PFSK-1 (cell line): ENCODE measurements at regions not wholly inside any gene's neighbourhood (a gene's known extent, or its start where the extent isn't known, plus 50 kb on each side); places are given as distances from the start of the nearest gene placed in this dataset.

Experiments
- POLR2AphosphoS5 ChIP-seq: IDR thresholded peaks from 2 replicates; pipeline ENCODE4 v1.6.1; 2012; ENCODE audit warnings: low read depth, mild to moderate bottlenecking, control low read depth, low read length, moderate library complexity
- SIN3A ChIP-seq: IDR thresholded peaks from 2 replicates; pipeline ENCODE4 v1.6.1; 2012; ENCODE audit warnings: mild to moderate bottlenecking, low read length, moderate library complexity, borderline replicate concordance; ENCODE audit not compliant: insufficient read depth
- TAF1 ChIP-seq: IDR thresholded peaks from 2 replicates; pipeline ENCODE4 v1.6.1; 2012; ENCODE audit warnings: low read length, control low read depth, borderline replicate concordance; ENCODE audit not compliant: insufficient read depth
- TF ChIP-seq, protein P1 (sequence below), 2 experiments: IDR thresholded peaks; 2 replicates each; pipeline versions ENCODE4 v1.6.1 to v1.8.0; 2011 to 2012; ENCODE audit warnings: low read depth in 2 of 2, low read length in 2 of 2, control low read depth in 1 of 2, inconsistent platforms in 1 of 2, mild to moderate bottlenecking in 1 of 2, moderate library complexity in 1 of 2; ENCODE audit not compliant: insufficient read depth in 1 of 2

DNA sequence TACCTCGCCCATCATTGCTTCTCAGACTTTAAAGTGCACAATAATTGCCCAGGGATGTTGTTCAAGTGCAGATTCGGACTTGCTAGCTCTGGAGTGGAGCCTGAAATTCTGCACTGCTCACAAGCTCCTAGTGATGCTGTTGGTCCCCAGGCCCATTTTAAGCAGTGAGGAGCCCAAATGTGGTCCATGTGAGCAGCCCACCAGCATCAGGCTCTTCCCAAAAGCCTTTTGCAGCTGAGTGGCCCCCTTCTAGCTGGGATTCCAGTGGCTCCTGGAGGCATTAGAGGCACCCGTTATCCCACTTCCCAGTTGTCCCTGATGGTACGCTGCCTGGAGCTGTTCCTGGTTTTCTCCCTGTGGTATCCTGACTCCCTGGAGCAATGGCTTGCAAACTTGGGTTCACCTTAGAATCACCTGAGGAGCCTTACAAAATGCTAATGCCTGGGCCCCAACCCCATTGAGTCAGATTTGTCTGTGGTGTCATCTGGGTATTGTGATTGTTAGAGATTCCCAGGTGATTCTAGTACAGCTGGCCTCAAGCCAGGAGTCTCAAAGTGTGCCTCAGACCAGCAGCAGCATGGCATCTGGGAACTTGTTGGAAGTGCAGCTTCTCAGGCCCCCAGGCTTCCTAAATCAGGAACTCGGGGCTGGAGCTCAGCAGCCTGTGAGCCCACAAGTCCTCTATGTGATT, 186.9 kb upstream of the SLC24A3 start:
- TF ChIP-seq POLR2AphosphoS5 (no peak), TAF1 (no peak), SIN3A (no peak)
- TF ChIP-seq, protein P1, sequence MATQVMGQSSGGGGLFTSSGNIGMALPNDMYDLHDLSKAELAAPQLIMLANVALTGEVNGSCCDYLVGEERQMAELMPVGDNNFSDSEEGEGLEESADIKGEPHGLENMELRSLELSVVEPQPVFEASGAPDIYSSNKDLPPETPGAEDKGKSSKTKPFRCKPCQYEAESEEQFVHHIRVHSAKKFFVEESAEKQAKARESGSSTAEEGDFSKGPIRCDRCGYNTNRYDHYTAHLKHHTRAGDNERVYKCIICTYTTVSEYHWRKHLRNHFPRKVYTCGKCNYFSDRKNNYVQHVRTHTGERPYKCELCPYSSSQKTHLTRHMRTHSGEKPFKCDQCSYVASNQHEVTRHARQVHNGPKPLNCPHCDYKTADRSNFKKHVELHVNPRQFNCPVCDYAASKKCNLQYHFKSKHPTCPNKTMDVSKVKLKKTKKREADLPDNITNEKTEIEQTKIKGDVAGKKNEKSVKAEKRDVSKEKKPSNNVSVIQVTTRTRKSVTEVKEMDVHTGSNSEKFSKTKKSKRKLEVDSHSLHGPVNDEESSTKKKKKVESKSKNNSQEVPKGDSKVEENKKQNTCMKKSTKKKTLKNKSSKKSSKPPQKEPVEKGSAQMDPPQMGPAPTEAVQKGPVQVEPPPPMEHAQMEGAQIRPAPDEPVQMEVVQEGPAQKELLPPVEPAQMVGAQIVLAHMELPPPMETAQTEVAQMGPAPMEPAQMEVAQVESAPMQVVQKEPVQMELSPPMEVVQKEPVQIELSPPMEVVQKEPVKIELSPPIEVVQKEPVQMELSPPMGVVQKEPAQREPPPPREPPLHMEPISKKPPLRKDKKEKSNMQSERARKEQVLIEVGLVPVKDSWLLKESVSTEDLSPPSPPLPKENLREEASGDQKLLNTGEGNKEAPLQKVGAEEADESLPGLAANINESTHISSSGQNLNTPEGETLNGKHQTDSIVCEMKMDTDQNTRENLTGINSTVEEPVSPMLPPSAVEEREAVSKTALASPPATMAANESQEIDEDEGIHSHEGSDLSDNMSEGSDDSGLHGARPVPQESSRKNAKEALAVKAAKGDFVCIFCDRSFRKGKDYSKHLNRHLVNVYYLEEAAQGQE (IDR thresholded peaks at IDR 0.05; ENCODE audit: insufficient read depth in 1 of 2, low read depth in 2 of 2, low read length in 2 of 2) = no peak
